HEK293T (cell line): ENCODE measurements at regions not wholly inside any gene's neighbourhood (a gene's known extent, or its start where the extent isn't known, plus 50 kb on each side); places are given as distances from the start of the nearest gene placed in this dataset.

Experiments used
- ARNT ChIP-seq: fragments of 450-650 bp; IDR thresholded peaks from 2 replicates; pipeline ENCODE4 v1.6.1; 2017; ENCODE audit warnings: mild to moderate bottlenecking
- BHLHE40 ChIP-seq: fragments of 450-650 bp; IDR thresholded peaks from 2 replicates; pipeline ENCODE4 v1.6.1; 2016; ENCODE audit warnings: mild to moderate bottlenecking, moderate library complexity, borderline replicate concordance
- NFRKB ChIP-seq: fragments of 450-650 bp; IDR thresholded peaks from 2 replicates; pipeline ENCODE4 v1.6.1; 2016; ENCODE audit warnings: mild to moderate bottlenecking, moderate library complexity
- SUZ12 ChIP-seq: fragments of 450-650 bp; IDR thresholded peaks from 2 replicates; pipeline ENCODE4 v1.6.1; 2016; ENCODE audit warnings: mild to moderate bottlenecking

DNA sequence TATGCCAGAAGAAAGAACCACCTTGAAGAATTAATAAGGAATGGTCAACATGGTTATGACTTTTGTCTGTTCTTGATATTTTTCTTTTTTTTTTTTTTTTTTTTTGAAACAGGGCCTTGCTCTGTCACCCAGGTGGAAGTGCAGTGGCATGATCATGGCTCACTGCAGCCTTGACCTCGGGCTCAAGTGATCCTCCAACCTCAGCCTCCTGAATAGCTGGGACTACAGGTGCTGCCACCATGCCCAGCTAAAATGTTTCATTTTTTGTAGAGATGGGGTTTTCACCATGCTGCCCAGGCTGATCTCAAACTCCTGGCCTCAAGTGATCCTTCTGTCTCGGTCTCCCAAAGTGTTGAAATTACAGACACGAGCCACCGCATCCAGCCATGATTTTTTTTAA lies 53.4 kb upstream of the ACSL3 start:
- TF ChIP-seq BHLHE40 (no peak), NFRKB (no peak), ARNT (no peak), SUZ12 (no peak)
